ENCODE measurements at regions not wholly inside any gene's neighbourhood (a gene's known extent, or its start where the extent isn't known, plus 50 kb on each side); places are given as distances from the start of the nearest gene placed in this dataset.

DNA sequence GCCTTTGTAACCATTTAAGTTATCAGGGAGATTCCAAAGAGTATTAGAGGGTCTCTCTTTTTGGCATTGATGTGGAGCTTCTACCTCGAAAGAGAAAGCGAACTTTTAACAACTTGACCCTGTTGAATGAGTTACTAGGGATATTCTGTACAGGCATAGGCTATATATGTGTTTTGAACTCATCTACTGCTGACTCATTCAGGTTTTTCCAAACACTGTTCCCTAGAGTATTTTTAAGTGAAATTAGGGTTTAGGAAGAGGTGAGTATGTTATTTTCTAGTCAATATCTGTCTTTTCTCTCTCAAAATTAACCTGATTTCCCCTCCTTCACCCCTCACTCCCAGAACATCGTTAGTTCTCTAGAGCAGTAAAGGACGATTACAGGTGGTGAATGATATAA, 228.1 kb upstream of the C2CD4B start:
- no peak overlapping the region for H3K4me3 Mint-ChIP-seq (ENCODE audit: unreplicated experiment)
- TF ChIP-seq CTCF (IDR thresholded peaks at IDR 0.05; ENCODE audit: unreplicated experiment): no peak
- H3K27me3 Mint-ChIP-seq (ENCODE audit: insufficient read depth, unreplicated experiment): no peaks in the 10 kb centered on the region
- H3K9me3 Mint-ChIP-seq (ENCODE audit: unreplicated experiment): no peaks in the 10 kb centered on the region
- H3K36me3 Mint-ChIP-seq (ENCODE audit: insufficient read depth, unreplicated experiment): no peaks in the 10 kb centered on the region
- no TSS peak for BruUV-seq (replicated peaks)
- no peak for DNase-seq (ENCODE audit: unreplicated experiment)
- POLR2A ChIA-PET: interaction anchor here (0.7 kb wide), 1 partner anchor 250 kb away, joined by 3 read pairs; no protein-coding TSS in a partner anchor
- CTCF ChIA-PET: interaction anchor here (0.6 to 1.1 kb wide), 4 partner anchors 157 to 901 kb away, joined by 3 read pairs; no protein-coding TSS in a partner anchor
- H3K27ac Mint-ChIP-seq (ENCODE audit: low read depth, unreplicated experiment): no peak overlapping the region
- intact Hi-C loops (cut with micrococcal nuclease): loop anchor here (5.0 to 10.0 kb wide), 5 partner anchors 79 to 699 kb away; no protein-coding TSS in a partner anchor
- H3K4me1 Mint-ChIP-seq (ENCODE audit: insufficient read depth, unreplicated experiment): peaks cover 9% of the 10 kb centered on the region

- ChIA-PET CTCF (interaction anchor here (0.6 to 1.3 kb wide), 2 partner anchors 61 to 348 kb away, joined by 3 to 7 read pairs; no protein-coding TSS in a partner anchor), POLR2A (interaction anchor here (0.7 kb wide), 1 partner anchor 47 kb away, joined by 3 read pairs; no protein-coding TSS in a partner anchor)
- Mint-ChIP-seq H3K9me3 (ENCODE audit: unreplicated experiment) (no peaks in the 10 kb centered on the region), H3K36me3 (ENCODE audit: insufficient read depth, unreplicated experiment) (no peaks in the 10 kb centered on the region), H3K27ac (ENCODE audit: low read depth, unreplicated experiment) (no peak overlapping the region), H3K4me3 (ENCODE audit: unreplicated experiment) (peak overlapping the region; percentile 36), H3K27me3 (ENCODE audit: insufficient read depth, unreplicated experiment) (no peaks in the 10 kb centered on the region), H3K4me1 (ENCODE audit: insufficient read depth, unreplicated experiment) (peaks cover 9% of the 10 kb centered on the region)
- DNase-seq (ENCODE audit: unreplicated experiment): no peak
- TF ChIP-seq CTCF (IDR thresholded peaks at IDR 0.05; ENCODE audit: unreplicated experiment): no peak
- no TSS peak for BruUV-seq (replicated peaks)
- intact Hi-C loops (cut with micrococcal nuclease): loop anchor here (5.0 to 10.0 kb wide), 5 partner anchors 78 to 698 kb away; no protein-coding TSS in a partner anchor
These were observed 229.0 kb upstream of the C2CD4B start for GRCh38 chr15:62394079-62394478.

GRCh38 chr15:62400778-62401177, 235.7 kb upstream of the C2CD4B start:
- Mint-ChIP-seq H3K27ac (ENCODE audit: low read depth, unreplicated experiment) (no peak overlapping the region), H3K27me3 (ENCODE audit: insufficient read depth, unreplicated experiment) (no peaks in the 10 kb centered on the region)
- CTCF ChIA-PET: no interaction called here

DNA sequence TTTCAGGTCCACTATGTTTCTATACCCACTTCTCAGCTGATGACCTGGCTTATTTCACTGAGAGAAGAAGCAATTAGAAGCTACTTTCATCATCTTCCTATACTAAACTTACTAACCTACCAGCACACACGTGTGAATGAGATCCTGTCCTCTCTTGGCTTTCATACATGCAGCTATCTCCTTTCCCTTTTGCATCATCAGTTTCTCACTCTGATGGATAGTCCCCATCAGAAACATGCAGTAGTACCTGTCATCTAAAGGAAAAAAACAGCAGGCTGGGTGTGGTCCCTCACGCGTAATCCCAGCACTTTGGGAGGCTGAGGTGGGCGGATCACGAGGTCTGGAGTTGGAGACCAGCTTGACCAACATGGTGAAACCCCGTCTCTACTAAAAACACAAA, 237.6 kb upstream of the C2CD4B start:
- TF ChIP-seq CTCF (IDR thresholded peaks at IDR 0.05; ENCODE audit: unreplicated experiment): no peak
- no peaks in the 10 kb centered on the region for H3K27me3 Mint-ChIP-seq (ENCODE audit: insufficient read depth, unreplicated experiment)
- CTCF ChIA-PET: interaction anchor here (0.6 to 2.9 kb wide), 2 partner anchors 11 to 394 kb away, joined by 3 to 14 read pairs; partner anchors contain the start of gene TLN2
- DNase-seq (ENCODE audit: unreplicated experiment): no peak
- no peaks in the 10 kb centered on the region for H3K9me3 Mint-ChIP-seq (ENCODE audit: unreplicated experiment)
- H3K27ac Mint-ChIP-seq (ENCODE audit: low read depth, unreplicated experiment): peak overlapping the region; percentile 69
- intact Hi-C loops (cut with micrococcal nuclease): no loop called here
- H3K4me3 Mint-ChIP-seq (ENCODE audit: unreplicated experiment): peak overlapping the region; percentile 34
- POLR2A ChIA-PET: interaction anchor here (0.6 to 1.0 kb wide), 2 partner anchors 43 to 339 kb away, joined by 3 to 5 read pairs; no protein-coding TSS in a partner anchor
- peaks cover 25% of the 10 kb centered on the region for H3K4me1 Mint-ChIP-seq (ENCODE audit: insufficient read depth, unreplicated experiment)
- H3K36me3 Mint-ChIP-seq (ENCODE audit: insufficient read depth, unreplicated experiment): peaks cover 6% of the 10 kb centered on the region
- no TSS peak for BruUV-seq (replicated peaks)

More at GRCh38 chr15:62400778-62401177, 235.7 kb upstream of the C2CD4B start:
- DNase-seq (ENCODE audit: unreplicated experiment): no peak
- intact Hi-C loops (cut with micrococcal nuclease): no loop called here
- Mint-ChIP-seq H3K4me3 (ENCODE audit: unreplicated experiment) (no peak overlapping the region), H3K9me3 (ENCODE audit: unreplicated experiment) (no peaks in the 10 kb centered on the region), H3K4me1 (ENCODE audit: insufficient read depth, unreplicated experiment) (peaks cover 25% of the 10 kb centered on the region), H3K36me3 (ENCODE audit: insufficient read depth, unreplicated experiment) (peaks cover 6% of the 10 kb centered on the region)
- POLR2A ChIA-PET: no interaction called here
- BruUV-seq (replicated peaks): no TSS peak
- TF ChIP-seq CTCF (IDR thresholded peaks at IDR 0.05; ENCODE audit: unreplicated experiment): no peak
